GM12865 (cell line): ENCODE measurements at regions not wholly inside any gene's neighbourhood (a gene's known extent, or its start where the extent isn't known, plus 50 kb on each side); places are given as distances from the start of the nearest gene placed in this dataset.

Experiments used
- DNase-seq: peaks from one replicate; pipeline ENCODE4 v3.0.0; 2010; ENCODE audit warnings: low read depth
- H3K4me3 ChIP-seq: 2 replicates; pipeline ENCODE4 v1.5.1; 2011; ENCODE audit warnings: mild to moderate bottlenecking, low read depth, low read length, control low read depth
- TF ChIP-seq, protein P1 (sequence below): IDR thresholded peaks from 2 replicates; pipeline ENCODE4 v1.5.1; 2011; ENCODE audit warnings: low read length, control low read depth, low read depth, inconsistent platforms; ENCODE audit not compliant: insufficient read depth; ENCODE audit errors: missing control alignments

DNA sequence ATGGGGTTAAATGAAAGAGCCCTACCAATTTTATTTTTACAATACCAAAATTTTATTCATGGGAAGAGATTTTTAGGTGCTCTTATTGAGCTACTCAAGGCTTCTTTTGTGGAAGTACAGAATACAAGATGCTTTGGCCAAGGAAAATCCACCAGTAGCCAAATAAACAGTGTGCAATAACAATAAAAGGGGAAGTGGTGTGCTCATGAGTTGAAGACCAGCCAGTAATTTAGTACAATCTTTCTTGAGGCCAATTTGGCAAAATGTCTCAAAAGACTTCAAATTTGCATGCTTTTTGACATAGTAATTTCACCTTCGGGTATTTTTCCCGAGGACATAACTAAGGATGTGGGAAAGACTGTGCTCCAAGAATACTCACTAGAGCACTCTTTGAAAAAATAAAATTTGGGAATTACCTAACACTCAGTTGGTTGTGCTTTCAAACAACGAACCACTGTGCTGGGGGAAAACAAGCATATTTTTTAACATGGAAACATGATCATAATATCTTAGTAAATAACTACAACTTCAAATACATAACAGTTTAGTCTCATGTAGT is 294.0 kb downstream of the DIPK2A start:
- TF ChIP-seq, protein P1, sequence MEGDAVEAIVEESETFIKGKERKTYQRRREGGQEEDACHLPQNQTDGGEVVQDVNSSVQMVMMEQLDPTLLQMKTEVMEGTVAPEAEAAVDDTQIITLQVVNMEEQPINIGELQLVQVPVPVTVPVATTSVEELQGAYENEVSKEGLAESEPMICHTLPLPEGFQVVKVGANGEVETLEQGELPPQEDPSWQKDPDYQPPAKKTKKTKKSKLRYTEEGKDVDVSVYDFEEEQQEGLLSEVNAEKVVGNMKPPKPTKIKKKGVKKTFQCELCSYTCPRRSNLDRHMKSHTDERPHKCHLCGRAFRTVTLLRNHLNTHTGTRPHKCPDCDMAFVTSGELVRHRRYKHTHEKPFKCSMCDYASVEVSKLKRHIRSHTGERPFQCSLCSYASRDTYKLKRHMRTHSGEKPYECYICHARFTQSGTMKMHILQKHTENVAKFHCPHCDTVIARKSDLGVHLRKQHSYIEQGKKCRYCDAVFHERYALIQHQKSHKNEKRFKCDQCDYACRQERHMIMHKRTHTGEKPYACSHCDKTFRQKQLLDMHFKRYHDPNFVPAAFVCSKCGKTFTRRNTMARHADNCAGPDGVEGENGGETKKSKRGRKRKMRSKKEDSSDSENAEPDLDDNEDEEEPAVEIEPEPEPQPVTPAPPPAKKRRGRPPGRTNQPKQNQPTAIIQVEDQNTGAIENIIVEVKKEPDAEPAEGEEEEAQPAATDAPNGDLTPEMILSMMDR = no peak
- H3K4me3 ChIP-seq = no peak overlapping the region
- no peak for DNase-seq

DNA sequence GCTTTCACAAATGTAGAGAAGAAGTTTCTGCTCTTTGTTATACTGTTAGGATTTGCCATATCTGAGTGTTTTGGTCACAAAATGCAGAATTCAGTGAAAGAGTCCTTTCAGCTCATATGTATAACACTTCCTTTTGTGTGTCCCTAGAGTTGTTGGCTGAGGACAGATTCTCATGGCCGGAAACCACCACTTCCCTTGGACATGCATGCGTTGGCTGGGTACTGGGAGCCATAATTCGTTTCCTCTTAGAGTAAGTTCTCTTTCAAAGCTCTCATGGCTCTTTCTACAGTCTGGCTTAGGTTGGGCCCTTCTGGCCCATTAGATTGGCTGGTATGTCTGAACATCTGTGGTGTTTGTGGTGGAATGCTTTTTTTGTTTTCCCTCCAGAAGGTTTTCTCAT is 298.5 kb downstream of the DIPK2A start:
- TF ChIP-seq, protein P1 = no peak
- DNase-seq = peak; percentile 30

GRCh38 chr3:144272680-144273079 is 301.1 kb downstream of the DIPK2A start:
- no peak overlapping the region for H3K4me3 ChIP-seq
- no peak for DNase-seq
- TF ChIP-seq, protein P1 = no peak

More for the DNA sequence above, 298.5 kb downstream of the DIPK2A start:
- H3K4me3 ChIP-seq = no peak overlapping the region

- TF ChIP-seq, protein P1 = no peak
- no peak overlapping the region for H3K4me3 ChIP-seq
- DNase-seq = no peak
Observed at GRCh38 chr3:144273601-144274000, 302.0 kb downstream of the DIPK2A start.

GRCh38 chr3:144275005-144275404 is 303.4 kb downstream of the DIPK2A start:
- peak; percentile 44 for DNase-seq
- H3K4me3 ChIP-seq = no peak overlapping the region
- TF ChIP-seq, protein P1 = no peak

GRCh38 chr3:144282313-144282712 is 310.7 kb downstream of the DIPK2A start:
- no peak for DNase-seq
- TF ChIP-seq, protein P1 = no peak
- H3K4me3 ChIP-seq = no peak overlapping the region
